Astrocyte (in vitro differentiated cells and primary cell): ENCODE measurements at regions not wholly inside any gene's neighbourhood (a gene's known extent, or its start where the extent isn't known, plus 50 kb on each side); places are given as distances from the start of the nearest gene placed in this dataset.

ENCODE experiments used
- DNase-seq: peaks from one replicate; pipeline ENCODE4 v3.0.0-alpha.2; 2010; ENCODE audit warnings: low read depth
- FAIRE-seq: peaks from 2 replicates; lab custom pipeline; 2011; peaks lifted over from hg19 to GRCh38; lab: Jason Lieb, UNC
- H2AFZ ChIP-seq: 2 replicates; pipeline ENCODE4 v1.6.0; 2012; ENCODE audit warnings: low read depth, low read length, inconsistent platforms
- H3K27ac ChIP-seq: 2 replicates; pipeline ENCODE4 v1.5.1; 2011; ENCODE audit warnings: low read depth, low read length, inconsistent platforms
- H3K27me3 ChIP-seq: 2 replicates; pipeline ENCODE4 v1.6.0; 2011; ENCODE audit warnings: low read length, inconsistent platforms; ENCODE audit not compliant: insufficient read depth
- H3K36me3 ChIP-seq: 2 replicates; pipeline ENCODE4 v1.5.1; 2011; ENCODE audit warnings: low read length, inconsistent platforms; ENCODE audit not compliant: insufficient read depth
- H3K4me1 ChIP-seq: 2 replicates; pipeline ENCODE4 v1.5.1; 2011; ENCODE audit warnings: low read length, inconsistent platforms; ENCODE audit not compliant: insufficient read depth
- H3K4me2 ChIP-seq: 2 replicates; pipeline ENCODE4 v1.6.0; 2012; ENCODE audit warnings: low read length, inconsistent platforms
- H3K4me3 ChIP-seq: 2 replicates; pipeline ENCODE4 v1.5.1; 2011; ENCODE audit warnings: low read depth, mild to moderate bottlenecking, low read length, inconsistent platforms; ENCODE audit not compliant: insufficient read depth
- H3K79me2 ChIP-seq: 2 replicates; pipeline ENCODE4 v1.6.0; 2012; ENCODE audit warnings: mild to moderate bottlenecking, low read length, inconsistent platforms; ENCODE audit not compliant: insufficient read depth
- H3K9ac ChIP-seq: 2 replicates; pipeline ENCODE4 v1.6.0; 2012; ENCODE audit warnings: mild to moderate bottlenecking, low read length, inconsistent platforms
- H3K9me3 ChIP-seq: 2 replicates; pipeline ENCODE4 v1.5.1; 2012; ENCODE audit warnings: low read depth, mild to moderate bottlenecking, low read length, inconsistent platforms; ENCODE audit not compliant: insufficient read depth
- H4K20me1 ChIP-seq: 2 replicates; pipeline ENCODE4 v1.6.0; 2012; ENCODE audit warnings: low read length, inconsistent platforms; ENCODE audit not compliant: insufficient read depth
- H3K27ac Mint-ChIP-seq: one replicate; pipeline ENCODE4 v1.8.0; 2021; ENCODE audit warnings: mild to moderate bottlenecking, mixed read lengths; ENCODE audit not compliant: unreplicated experiment
- H3K27me3 Mint-ChIP-seq: one replicate; pipeline ENCODE4 v1.8.0; 2021; ENCODE audit warnings: low read depth, mixed read lengths; ENCODE audit not compliant: unreplicated experiment
- H3K36me3 Mint-ChIP-seq: one replicate; pipeline ENCODE4 v1.8.0; 2021; ENCODE audit warnings: low read depth, mixed read lengths; ENCODE audit not compliant: unreplicated experiment
- H3K4me1 Mint-ChIP-seq: one replicate; pipeline ENCODE4 v1.8.0; 2021; ENCODE audit warnings: low read depth, mixed read lengths; ENCODE audit not compliant: unreplicated experiment
- H3K4me3 Mint-ChIP-seq: one replicate; pipeline ENCODE4 v1.8.0; 2021; ENCODE audit warnings: mild to moderate bottlenecking, moderate library complexity, mixed read lengths; ENCODE audit not compliant: unreplicated experiment
- H3K9me3 Mint-ChIP-seq: one replicate; pipeline ENCODE4 v1.8.0; 2021; ENCODE audit warnings: mild to moderate bottlenecking, mixed read lengths; ENCODE audit not compliant: unreplicated experiment
- EZH2 ChIP-seq: IDR thresholded peaks from 2 replicates; pipeline ENCODE4 v1.6.1; 2012; ENCODE audit warnings: mild to moderate bottlenecking, low read length, inconsistent platforms; ENCODE audit not compliant: insufficient read depth
- TF ChIP-seq, protein P1 (sequence below): IDR thresholded peaks from 2 replicates; pipeline ENCODE4 v1.5.1; 2011; ENCODE audit warnings: low read depth, mild to moderate bottlenecking, inconsistent platforms, low read length, moderate library complexity; ENCODE audit not compliant: insufficient read depth

DNA sequence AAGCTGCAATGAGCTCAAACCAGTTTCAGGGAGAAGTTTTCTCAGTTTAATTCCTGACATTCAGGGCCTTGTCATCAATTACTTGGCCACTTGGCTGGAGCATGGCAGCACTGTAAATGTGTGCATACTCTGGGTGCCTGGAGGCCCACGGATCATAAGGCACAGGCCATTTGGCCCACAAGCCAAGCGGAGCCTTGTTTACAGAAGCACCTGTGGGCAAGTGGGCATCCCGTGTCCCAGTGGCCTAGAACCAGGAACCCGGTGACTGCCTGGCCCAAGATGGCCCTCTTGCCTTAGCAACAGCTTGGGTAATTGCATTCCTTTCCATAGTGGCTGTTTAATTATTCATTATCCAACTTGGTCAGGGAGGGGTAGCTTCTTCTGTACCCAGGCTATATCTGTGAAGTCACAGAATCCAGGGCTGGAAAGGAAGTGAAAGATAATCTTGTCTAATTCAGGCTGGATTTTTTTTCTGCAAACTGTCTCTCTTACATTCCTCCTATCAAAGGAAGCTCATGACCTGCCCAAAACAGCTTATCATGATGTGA is 426.4 kb upstream of the ZMIZ1 start:
- Mint-ChIP-seq H3K27me3 (peaks cover 49% of the 10 kb centered on the region), H3K4me3 (no peak overlapping the region), H3K27ac (no peak overlapping the region), H3K4me1 (peaks cover 3% of the 10 kb centered on the region), H3K9me3 (peaks cover 6% of the 10 kb centered on the region), H3K36me3 (peaks cover 2% of the 10 kb centered on the region)
- Histone ChIP-seq H3K79me2 (no peaks in the 10 kb centered on the region), H4K20me1 (no peaks in the 10 kb centered on the region), H3K9me3 (no peaks in the 10 kb centered on the region), H3K9ac (no peak overlapping the region), H3K4me1 (no peaks in the 10 kb centered on the region), H3K4me3 (no peak overlapping the region), H3K36me3 (no peaks in the 10 kb centered on the region), H2AFZ (no peak overlapping the region), H3K4me2 (no peak overlapping the region), H3K27me3 (no peaks in the 10 kb centered on the region), H3K27ac (no peak overlapping the region)
- DNase-seq (no peak), FAIRE-seq (no peak)
- TF ChIP-seq, protein P1, sequence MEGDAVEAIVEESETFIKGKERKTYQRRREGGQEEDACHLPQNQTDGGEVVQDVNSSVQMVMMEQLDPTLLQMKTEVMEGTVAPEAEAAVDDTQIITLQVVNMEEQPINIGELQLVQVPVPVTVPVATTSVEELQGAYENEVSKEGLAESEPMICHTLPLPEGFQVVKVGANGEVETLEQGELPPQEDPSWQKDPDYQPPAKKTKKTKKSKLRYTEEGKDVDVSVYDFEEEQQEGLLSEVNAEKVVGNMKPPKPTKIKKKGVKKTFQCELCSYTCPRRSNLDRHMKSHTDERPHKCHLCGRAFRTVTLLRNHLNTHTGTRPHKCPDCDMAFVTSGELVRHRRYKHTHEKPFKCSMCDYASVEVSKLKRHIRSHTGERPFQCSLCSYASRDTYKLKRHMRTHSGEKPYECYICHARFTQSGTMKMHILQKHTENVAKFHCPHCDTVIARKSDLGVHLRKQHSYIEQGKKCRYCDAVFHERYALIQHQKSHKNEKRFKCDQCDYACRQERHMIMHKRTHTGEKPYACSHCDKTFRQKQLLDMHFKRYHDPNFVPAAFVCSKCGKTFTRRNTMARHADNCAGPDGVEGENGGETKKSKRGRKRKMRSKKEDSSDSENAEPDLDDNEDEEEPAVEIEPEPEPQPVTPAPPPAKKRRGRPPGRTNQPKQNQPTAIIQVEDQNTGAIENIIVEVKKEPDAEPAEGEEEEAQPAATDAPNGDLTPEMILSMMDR, result no peak

DNA sequence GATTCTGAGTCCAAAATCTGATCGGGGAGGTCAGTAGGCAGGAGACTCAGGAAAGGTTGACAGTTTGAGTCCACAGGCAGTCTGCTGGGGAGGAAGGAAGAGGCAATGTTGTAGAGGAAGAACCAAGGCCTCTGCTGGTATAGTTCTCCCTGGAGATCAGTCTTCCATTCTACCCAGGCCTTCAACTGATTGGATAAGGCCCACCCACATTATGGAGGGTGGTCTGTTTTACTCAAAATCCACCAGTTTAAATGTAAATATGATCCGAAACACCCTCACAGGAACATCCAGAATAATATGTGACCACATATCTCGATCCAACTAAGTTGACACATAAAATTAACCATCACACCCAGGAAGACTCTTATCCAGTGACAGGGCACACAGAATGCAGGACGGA is 425.3 kb upstream of the ZMIZ1 start:
- Mint-ChIP-seq H3K27me3 (peaks cover 49% of the 10 kb centered on the region), H3K4me1 (peaks cover 8% of the 10 kb centered on the region), H3K27ac (no peak overlapping the region), H3K9me3 (peaks cover 9% of the 10 kb centered on the region), H3K4me3 (no peak overlapping the region), H3K36me3 (peaks cover 2% of the 10 kb centered on the region)
- TF ChIP-seq, protein P1, result no peak
- no peak for TF ChIP-seq EZH2
- no peak overlapping the region for H3K4me2 ChIP-seq
- no peak overlapping the region for H3K4me3 ChIP-seq
- no peaks in the 10 kb centered on the region for H3K27me3 ChIP-seq
- no peaks in the 10 kb centered on the region for H3K36me3 ChIP-seq
- no peak overlapping the region for H3K27ac ChIP-seq
- H3K9ac ChIP-seq, result no peak overlapping the region
- H3K4me1 ChIP-seq, result peaks cover 5% of the 10 kb centered on the region
- FAIRE-seq (no peak), DNase-seq (no peak)
- no peaks in the 10 kb centered on the region for H4K20me1 ChIP-seq
- no peak overlapping the region for H2AFZ ChIP-seq
- no peaks in the 10 kb centered on the region for H3K9me3 ChIP-seq
- H3K79me2 ChIP-seq, result no peaks in the 10 kb centered on the region

DNA sequence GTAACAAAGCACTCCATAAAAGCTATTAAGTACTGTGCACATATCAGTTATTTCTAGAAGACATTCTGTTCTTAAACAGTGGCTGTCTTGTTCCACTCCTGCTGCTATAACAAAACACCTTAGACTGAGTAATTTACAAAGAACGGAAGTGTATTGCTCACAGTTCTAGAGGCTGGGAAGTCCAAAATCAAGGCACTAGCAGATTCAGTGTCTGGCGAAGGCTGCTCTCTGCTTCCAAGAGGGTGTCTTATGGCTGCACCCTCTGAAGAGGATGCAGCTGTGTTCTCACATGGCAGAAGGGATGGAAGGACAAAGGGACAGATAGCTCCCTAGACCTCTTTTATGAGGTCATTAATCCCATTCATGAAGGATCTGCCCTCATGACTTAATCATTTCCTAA is 424.2 kb upstream of the ZMIZ1 start:
- Mint-ChIP-seq H3K4me1 (peaks cover 8% of the 10 kb centered on the region), H3K27ac (no peak overlapping the region), H3K4me3 (no peak overlapping the region), H3K9me3 (peaks cover 9% of the 10 kb centered on the region), H3K36me3 (peaks cover 2% of the 10 kb centered on the region), H3K27me3 (peaks cover 51% of the 10 kb centered on the region)
- no peak for FAIRE-seq
- Histone ChIP-seq H4K20me1 (no peaks in the 10 kb centered on the region), H3K36me3 (no peaks in the 10 kb centered on the region), H3K9ac (no peak overlapping the region), H3K79me2 (no peaks in the 10 kb centered on the region), H2AFZ (no peak overlapping the region), H3K27me3 (no peaks in the 10 kb centered on the region), H3K4me3 (no peak overlapping the region), H3K4me2 (no peak overlapping the region), H3K27ac (no peak overlapping the region), H3K9me3 (no peaks in the 10 kb centered on the region), H3K4me1 (peaks cover 5% of the 10 kb centered on the region)
- TF ChIP-seq EZH2, result no peak
- TF ChIP-seq, protein P1, result no peak
- DNase-seq, result no peak
